Testis (tissue), 2 donors: ENCODE measurements at regions not wholly inside any gene's neighbourhood (a gene's known extent, or its start where the extent isn't known, plus 50 kb on each side); places are given as distances from the start of the nearest gene placed in this dataset.
A peak's percentile ranks its signal among the peaks of the same experiment; 100 is the strongest.

ENCODE experiments used
- DNase-seq: peaks from one replicate; pipeline ENCODE4 v3.0.0-alpha.2; 2019
- H3K27ac ChIP-seq, 2 donors: fragments of 200-600 bp; sonication (generic); one replicate each; pipeline ENCODE4 v1.5.1; 2019
- H3K27me3 ChIP-seq: fragments of 200-600 bp; sonication (generic); one replicate; pipeline ENCODE4 v1.5.1; 2019
- H3K36me3 ChIP-seq: fragments of 200-600 bp; sonication (generic); one replicate; pipeline ENCODE4 v1.5.1; 2017; ENCODE audit warnings: low read depth; ENCODE audit errors: missing control alignments
- H3K4me1 ChIP-seq: fragments of 200-600 bp; sonication (generic); one replicate; pipeline ENCODE4 v1.5.1; 2019
- H3K4me3 ChIP-seq, 2 donors: fragments of 200-600 bp; sonication (generic); one replicate each; pipeline ENCODE4 v1.5.1; 2017 to 2019
- H3K9me3 ChIP-seq: fragments of 200-600 bp; sonication (generic); one replicate; pipeline ENCODE4 v1.5.1; 2017
- CTCF ChIP-seq, 3 experiments: fragments of 450-650 bp in 2 of 3; fragments of 200-600 bp in 1 of 3; sonication (generic) in 1 of 3; IDR thresholded peaks; one replicate each; pipeline ENCODE4 v1.5.1; 2016 to 2019; ENCODE audit warnings: antibody characterized with exemption in 3 of 3, mild to moderate bottlenecking in 2 of 3, moderate library complexity in 1 of 3
- POLR2A ChIP-seq: fragments of 450-650 bp; IDR thresholded peaks from one replicate; pipeline ENCODE4 v1.6.1; 2017; ENCODE audit warnings: antibody characterized with exemption, mild to moderate bottlenecking, moderate library complexity
- WGBS, 2 donors: methylation state at CpG; one replicate each; pipeline ENCODE4 v1.1.5; 2018; 5-methylcytosine and 5-hydroxymethylcytosine counted together
- intact Hi-C: fragments of 100-400 bp; cut with DNase I; formaldehyde crosslinking; loops from one replicate; pipeline ENCODE4 v1.15.1; 2023; ENCODE audit warnings: low total_unique reads

GRCh38 chrY:15162211-15162610 is 637.9 kb downstream of the NLGN4Y start:
- H3K36me3 ChIP-seq, result no peaks in the 10 kb centered on the region
- no peak overlapping the region for H3K4me3 ChIP-seq
- no peaks in the 10 kb centered on the region for H3K27me3 ChIP-seq
- H3K4me1 ChIP-seq, result no peaks in the 10 kb centered on the region
- TF ChIP-seq POLR2A (no peak), CTCF (IDR thresholded peaks at IDR 0.05) (no peak)
- no peaks in the 10 kb centered on the region for H3K9me3 ChIP-seq
- intact Hi-C loops, result no loop called here
- WGBS, 2 donors, result 62% methylated on average over 2 of the region's 2 CpGs; no CpG with 5 or more reads in 1 of the 2 donors
- H3K27ac ChIP-seq, result no peak overlapping the region
- DNase-seq, result no peak

DNA sequence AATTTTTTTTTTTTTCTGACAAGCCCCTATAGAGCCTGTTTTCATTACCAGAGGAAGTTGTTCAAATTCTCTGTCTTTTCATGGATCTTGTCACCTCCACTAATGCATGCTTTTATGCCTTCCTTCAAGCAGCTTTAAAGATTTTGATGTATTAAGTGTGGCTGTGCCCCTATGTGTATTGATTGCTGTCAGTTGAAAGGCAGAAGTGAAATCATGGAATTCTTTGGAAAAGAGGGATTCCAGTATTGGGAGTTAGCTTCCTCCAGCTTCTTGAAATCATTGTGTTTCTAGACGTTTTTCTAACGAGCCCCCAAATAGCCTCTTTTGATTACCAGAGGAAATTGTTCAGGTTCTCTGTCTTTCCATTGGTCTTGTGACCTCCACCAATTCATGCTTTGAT is 655.6 kb downstream of the NLGN4Y start:
- no peaks in the 10 kb centered on the region for H3K27me3 ChIP-seq
- no peak for DNase-seq
- no peaks in the 10 kb centered on the region for H3K9me3 ChIP-seq
- no peaks in the 10 kb centered on the region for H3K4me1 ChIP-seq
- H3K4me3 ChIP-seq, result no peak overlapping the region
- intact Hi-C loops, result no loop called here
- TF ChIP-seq POLR2A (no peak), CTCF (IDR thresholded peaks at IDR 0.05) (no peak)
- no peak overlapping the region for H3K27ac ChIP-seq
- no peaks in the 10 kb centered on the region for H3K36me3 ChIP-seq
- 71 to 82% methylated on average over 2 of the region's 2 CpGs for WGBS, 2 donors

- no peaks in the 10 kb centered on the region for H3K27me3 ChIP-seq
Measured at GRCh38 chrY:15229056-15229455, 704.7 kb downstream of the NLGN4Y start.

GRCh38 chrY:15239596-15240132 is 715.3 kb downstream of the NLGN4Y start:
- TF ChIP-seq POLR2A, result no peak
- TF ChIP-seq CTCF (IDR thresholded peaks at IDR 0.05), result no peak
- no peak overlapping the region for H3K27ac ChIP-seq
- no peaks in the 10 kb centered on the region for H3K4me1 ChIP-seq
- WGBS, 2 donors, result 100% methylated on average over 1 of the region's 1 CpG
- no peaks in the 10 kb centered on the region for H3K36me3 ChIP-seq
- no peaks in the 10 kb centered on the region for H3K27me3 ChIP-seq
- no peaks in the 10 kb centered on the region for H3K9me3 ChIP-seq
- no peak for DNase-seq
- intact Hi-C loops, result no loop called here
- no peak overlapping the region for H3K4me3 ChIP-seq

More at GRCh38 chrY:15229056-15229455, 704.7 kb downstream of the NLGN4Y start:
- H3K4me3 ChIP-seq, result no peak overlapping the region
- H3K9me3 ChIP-seq, result no peaks in the 10 kb centered on the region
- H3K4me1 ChIP-seq, result no peaks in the 10 kb centered on the region
- H3K27ac ChIP-seq, result no peak overlapping the region
- intact Hi-C loops, result no loop called here
- 29 to 36% methylated on average over 2 of the region's 2 CpGs for WGBS, 2 donors
- H3K36me3 ChIP-seq, result no peaks in the 10 kb centered on the region
- DNase-seq, result peak; percentile 13
- no peak for TF ChIP-seq POLR2A
- TF ChIP-seq CTCF (IDR thresholded peaks at IDR 0.05), result peak in 1 of 3 experiments; percentile 9

DNA sequence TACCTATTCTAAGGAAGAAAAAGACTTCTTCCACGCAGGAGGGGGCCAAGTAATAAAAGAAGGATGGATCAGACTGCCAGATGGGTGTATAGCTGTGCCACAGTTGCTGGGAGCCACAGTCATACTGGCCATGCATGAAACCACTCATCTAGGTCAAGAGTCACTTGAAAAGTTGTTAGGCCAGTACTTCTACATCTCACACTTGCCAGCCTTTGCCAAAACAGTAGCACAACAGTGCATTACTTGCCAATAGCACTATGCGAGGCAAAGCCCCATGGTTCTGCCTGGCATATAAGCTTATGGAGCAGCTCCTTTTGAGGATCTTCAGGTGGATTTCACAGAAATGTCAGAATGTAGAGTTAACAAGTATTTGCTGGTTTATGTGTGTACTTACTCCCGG is 735.0 kb downstream of the NLGN4Y start:
- Histone ChIP-seq H3K4me3 (no peak overlapping the region), H3K36me3 (no peaks in the 10 kb centered on the region), H3K4me1 (no peaks in the 10 kb centered on the region), H3K27me3 (no peaks in the 10 kb centered on the region), H3K27ac (no peak overlapping the region), H3K9me3 (no peaks in the 10 kb centered on the region)
- DNase-seq, result no peak
- intact Hi-C loops, result no loop called here
- WGBS, 2 donors, result 81 to 82% methylated on average over 2 to 3 of the region's 3 CpGs
- TF ChIP-seq CTCF (IDR thresholded peaks at IDR 0.05) (no peak), POLR2A (no peak)
